ENCODE measurements at regions not wholly inside any gene's neighbourhood (a gene's known extent, or its start where the extent isn't known, plus 50 kb on each side); places are given as distances from the start of the nearest gene placed in this dataset.

- TF ChIP-seq SP2 (IDR thresholded peaks at IDR 0.05; ENCODE audit: low read length) (no peak), TBP (IDR thresholded peaks at IDR 0.05; ENCODE audit: low read depth, low read length) (no peak)
- no peaks in the 10 kb centered on the region for H3K9me3 ChIP-seq (ENCODE audit: insufficient read depth in 2 of 2, low read depth in 1 of 2, low read length in 1 of 2)
- FAIRE-seq: no peak
- no peak overlapping the region for H2BK12ac ChIP-seq (ENCODE audit: low read depth, low read length)
- no peak overlapping the region for H4K8ac ChIP-seq (ENCODE audit: extremely low read depth, insufficient read depth, low read length)
- no peak overlapping the region for H3K4me3 ChIP-seq (ENCODE audit: extremely low read depth in 1 of 4, insufficient read depth in 2 of 4, low read depth in 3 of 4, low read length in 4 of 4)
- no peak overlapping the region for H2AFZ ChIP-seq (ENCODE audit: low read length)
- H2BK20ac ChIP-seq (ENCODE audit: low read length): no peak overlapping the region
- no peak overlapping the region for H2BK5ac ChIP-seq (ENCODE audit: low read depth, low read length)
- H3K79me2 ChIP-seq (ENCODE audit: control insufficient read depth in 1 of 2, insufficient read depth in 2 of 2, low read length in 2 of 2): no peaks in the 10 kb centered on the region
- no peak for DNase-seq (ENCODE audit: low read depth in 1 of 2, low spot score in 2 of 2)
- no peak overlapping the region for H3K18ac ChIP-seq (ENCODE audit: extremely low read depth, low read length)
- H3K79me1 ChIP-seq (ENCODE audit: low read depth, low read length): no peaks in the 10 kb centered on the region
- CTCF ChIA-PET (ENCODE audit: partially characterized antibody): interaction anchor here (1.1 kb wide), 1 partner anchor 46 kb away, joined by 7 read pairs; no protein-coding TSS in a partner anchor
- H3K27me3 ChIP-seq (replicated peaks in 1 of 4; ENCODE audit: control insufficient read depth in 3 of 4, extremely low read depth in 1 of 4, insufficient read depth in 3 of 4, low read length in 3 of 4): no peaks in the 10 kb centered on the region
- no peaks in the 10 kb centered on the region for H4K20me1 ChIP-seq (replicated peaks in 1 of 2; ENCODE audit: control insufficient read depth in 1 of 2, insufficient read depth in 2 of 2, low read length in 2 of 2)
- H3K4ac ChIP-seq (replicated peaks; ENCODE audit: insufficient read length, low read depth, low read length): no peak overlapping the region
- no peak overlapping the region for H3K23ac ChIP-seq (ENCODE audit: insufficient read length)
- H3K4me1 ChIP-seq (replicated peaks in 1 of 4; ENCODE audit: control insufficient read depth in 3 of 4, insufficient read depth in 4 of 4, low read length in 3 of 4): peaks cover 0 to 6% (median 0%) of the 10 kb centered on the region in 4 experiments; a peak in 1 of 7 replicates
- 91% methylated on average over 3 of the region's 3 CpGs; no CpG with 5 or more reads in 1 of the 2 experiments for WGBS, 2 experiments (ENCODE audit: extremely low coverage in 1 of 2, insufficient coverage in 1 of 2, insufficient read length in 1 of 2, insufficient replicate concordance in 2 of 2, low coverage in 1 of 2, low lambda C conversion rate in 2 of 2, missing lambda C conversion rate in 1 of 2)
- no peak overlapping the region for H2AK5ac ChIP-seq (ENCODE audit: low read depth, low read length)
- no peaks in the 10 kb centered on the region for H3K23me2 ChIP-seq (ENCODE audit: low read depth, low read length)
- no peak overlapping the region for H3K27ac ChIP-seq (ENCODE audit: low read depth, low read length)
- H3K14ac ChIP-seq (ENCODE audit: insufficient read length): no peak overlapping the region
- H3K4me2 ChIP-seq (ENCODE audit: insufficient read depth in 1 of 2, low read depth in 2 of 2, low read length in 2 of 2): no peak overlapping the region
- POLR2A ChIA-PET (ENCODE audit: partially characterized antibody): no interaction called here
- H3K36me3 ChIP-seq (ENCODE audit: control insufficient read depth in 2 of 4, insufficient read depth in 4 of 4, low read length in 3 of 4): no peaks in the 10 kb centered on the region
- H4K5ac ChIP-seq (ENCODE audit: insufficient read length, low read depth, low read length): no peak overlapping the region
- no peak overlapping the region for H3K9ac ChIP-seq (replicated peaks in 1 of 4; ENCODE audit: extremely low read depth in 1 of 4, low read depth in 3 of 4, low read length in 3 of 4)
- H3K56ac ChIP-seq (replicated peaks; ENCODE audit: insufficient read length, low read depth, low read length): no peak overlapping the region
- H2BK120ac ChIP-seq (replicated peaks; ENCODE audit: low read depth, low read length): no peak overlapping the region
- no peak overlapping the region for H4K91ac ChIP-seq (replicated peaks; ENCODE audit: insufficient read length, low read length)
- no peak overlapping the region for H2BK15ac ChIP-seq (ENCODE audit: low read length)
These were observed 286.4 kb downstream of the HACE1 start for GRCh38 chr6:104573350-104573749.

Measured in H1 (cell line).